ENCODE measurements at regions not wholly inside any gene's neighbourhood (a gene's known extent, or its start where the extent isn't known, plus 50 kb on each side); places are given as distances from the start of the nearest gene placed in this dataset.

GRCh38 chr9:71629578-71630215 is 138.6 kb downstream of the CEMIP2 start (continued):
- no peak for TF ChIP-seq JUN (IDR thresholded peaks at IDR 0.05; ENCODE audit: low read depth, low read length)
- TF ChIP-seq CBX8 (IDR thresholded peaks at IDR 0.05; ENCODE audit: borderline replicate concordance, low read depth, low read length): no peak
- TF ChIP-seq SRF (IDR thresholded peaks at IDR 0.05; ENCODE audit: low read depth, low read length): no peak
- no peak for TF ChIP-seq NRF1 (IDR thresholded peaks at IDR 0.05; ENCODE audit: low read depth, low read length)
- TF ChIP-seq SP1 (IDR thresholded peaks at IDR 0.05; ENCODE audit: low read depth, low read length): no peak
